Stimulated activated CD8-positive, alpha-beta memory T cell treated with anti-CD3 and anti-CD28 coated beads, Interleukin-7, amount 100 ng/mL, for 48 hours (primary cell): ENCODE measurements at regions not wholly inside any gene's neighbourhood (a gene's known extent, or its start where the extent isn't known, plus 50 kb on each side); places are given as distances from the start of the nearest gene placed in this dataset.

Source experiments
- DNase-seq, 2 donors: peaks; one replicate each; pipeline ENCODE4 v3.0.0-alpha.2; 2020; ENCODE audit warnings: low read depth in 1 of 2; ENCODE audit errors: extremely low read depth in 1 of 2

DNA sequence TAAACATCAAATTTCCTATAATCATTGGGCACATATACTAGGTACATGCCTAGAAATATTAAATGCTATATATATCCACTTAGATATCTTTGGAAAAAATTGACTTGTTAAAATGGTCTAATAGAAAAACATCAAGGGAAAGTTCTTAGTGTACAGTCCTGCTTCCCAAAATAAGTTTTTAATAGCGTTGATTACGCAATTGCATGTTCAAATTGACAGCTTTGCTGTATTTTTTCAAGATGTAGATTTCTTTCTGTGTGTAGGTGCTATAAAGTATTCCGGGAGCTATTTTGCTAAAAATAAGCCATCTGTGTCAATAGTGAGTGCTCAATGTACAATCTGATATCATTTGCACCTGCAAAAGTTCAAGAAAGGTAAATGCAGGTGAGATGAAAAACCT lies 463.9 kb upstream of the ATP2B1 start:
- no peak for DNase-seq

GRCh38 chr12:90170740-90171139 lies 462.1 kb upstream of the ATP2B1 start:
- no peak for DNase-seq

- no peak for DNase-seq
Measured at GRCh38 chr12:90167518-90168208, 459.0 kb upstream of the ATP2B1 start.

- no peak for DNase-seq
Measured at GRCh38 chr12:90166671-90167070, 458.0 kb upstream of the ATP2B1 start.

DNA sequence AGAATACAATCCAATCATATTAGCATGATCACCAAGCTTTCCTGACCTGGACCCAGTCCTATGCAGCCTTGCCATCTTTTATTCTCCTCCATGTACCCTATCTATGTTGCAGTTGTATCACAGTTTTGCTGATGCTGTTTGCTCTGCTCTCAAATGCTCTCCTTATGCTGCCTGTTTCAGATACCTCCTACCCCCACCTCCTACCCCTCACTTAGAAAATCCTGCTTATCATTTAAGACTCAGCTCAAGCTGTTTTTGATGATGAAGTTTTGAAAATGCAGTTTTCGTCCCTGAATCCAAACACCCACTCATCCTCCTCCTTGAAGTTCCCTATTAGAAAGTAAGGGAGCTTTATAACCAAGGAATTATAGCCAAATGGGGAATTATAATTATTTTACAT lies 457.4 kb upstream of the ATP2B1 start:
- DNase-seq: no peak

GRCh38 chr12:90163975-90164374 lies 455.3 kb upstream of the ATP2B1 start:
- no peak for DNase-seq

DNA sequence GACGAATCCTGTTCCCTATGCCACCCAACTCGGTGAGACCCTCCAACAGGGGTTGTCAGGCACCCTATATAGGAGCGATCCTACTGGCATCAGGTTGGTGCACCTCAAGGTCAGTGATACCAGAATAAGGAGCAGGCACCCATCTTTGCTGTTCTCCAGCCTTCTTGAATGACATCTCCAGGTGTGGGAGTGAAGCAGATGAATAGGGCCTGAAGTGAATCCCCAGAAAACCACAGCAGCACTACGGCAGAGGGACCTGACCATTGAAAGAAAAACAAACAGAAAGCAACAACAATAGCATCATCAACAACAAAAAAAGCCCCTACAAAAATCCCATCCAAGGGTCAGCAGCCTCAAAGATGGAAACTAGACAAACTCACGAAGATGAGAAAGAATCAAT lies 445.2 kb upstream of the ATP2B1 start:
- DNase-seq: no peak

DNA sequence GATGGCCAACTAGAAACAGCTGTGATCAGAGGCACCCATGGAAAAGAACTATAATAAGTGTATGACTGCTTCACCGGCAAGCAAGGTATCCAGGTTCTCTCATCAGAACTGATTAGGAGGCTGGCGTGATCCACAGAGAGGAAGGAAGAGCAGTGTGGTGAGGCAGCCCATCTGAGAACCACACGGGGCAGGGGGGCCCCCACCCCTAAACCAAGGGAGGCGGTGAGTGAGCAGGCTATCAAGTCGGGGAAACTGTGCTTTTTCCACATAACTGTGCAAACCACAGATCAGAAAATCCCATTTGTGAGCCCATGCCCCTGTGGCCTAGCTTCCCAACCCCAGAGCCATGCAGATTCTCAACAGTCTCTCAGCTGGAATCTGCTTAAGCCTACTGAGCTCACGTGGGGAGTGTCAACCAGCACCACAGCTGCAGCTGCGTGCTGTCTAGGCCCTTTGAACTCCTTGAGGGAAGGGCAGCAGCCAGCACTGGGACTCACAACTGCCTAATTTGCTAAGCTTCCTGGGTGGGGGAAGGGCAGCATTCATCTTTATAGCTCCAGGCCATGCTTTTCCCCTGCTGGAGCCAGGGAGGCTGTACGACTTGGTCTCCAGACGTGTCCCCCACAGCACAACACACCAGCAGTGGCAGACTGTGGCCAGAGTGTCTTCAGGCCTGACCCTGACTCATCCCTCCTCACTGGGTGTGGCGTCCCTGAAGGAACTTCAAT lies 444.4 kb upstream of the ATP2B1 start:
- DNase-seq: no peak

DNA sequence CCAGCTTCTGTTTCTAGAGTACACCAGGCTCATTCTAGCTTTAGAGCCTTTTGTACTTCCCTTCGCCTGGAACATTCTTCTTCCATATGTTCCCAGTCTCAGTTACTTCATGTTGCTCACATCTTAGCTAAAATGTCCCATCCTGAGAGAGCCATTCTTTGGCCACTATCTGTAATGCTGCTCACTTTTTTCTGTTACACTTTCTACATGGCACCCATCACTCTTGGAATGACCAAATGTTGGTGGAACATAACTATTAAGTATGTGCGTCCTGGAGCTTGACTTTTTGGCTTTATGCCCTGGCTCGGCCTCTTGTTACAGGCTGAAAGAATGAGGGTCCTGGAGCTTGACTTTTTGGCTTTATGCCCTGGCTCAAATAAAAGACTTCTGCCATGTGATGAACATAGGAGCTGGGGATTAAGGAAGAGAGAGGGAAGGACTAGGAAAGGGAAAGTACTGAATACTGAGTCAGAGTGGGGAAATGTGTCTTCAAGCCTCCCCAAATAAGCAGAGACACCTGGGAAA lies 442.9 kb upstream of the ATP2B1 start:
- DNase-seq: no peak

- no peak for DNase-seq
Measured at GRCh38 chr12:90149453-90149852, 440.8 kb upstream of the ATP2B1 start.

DNA sequence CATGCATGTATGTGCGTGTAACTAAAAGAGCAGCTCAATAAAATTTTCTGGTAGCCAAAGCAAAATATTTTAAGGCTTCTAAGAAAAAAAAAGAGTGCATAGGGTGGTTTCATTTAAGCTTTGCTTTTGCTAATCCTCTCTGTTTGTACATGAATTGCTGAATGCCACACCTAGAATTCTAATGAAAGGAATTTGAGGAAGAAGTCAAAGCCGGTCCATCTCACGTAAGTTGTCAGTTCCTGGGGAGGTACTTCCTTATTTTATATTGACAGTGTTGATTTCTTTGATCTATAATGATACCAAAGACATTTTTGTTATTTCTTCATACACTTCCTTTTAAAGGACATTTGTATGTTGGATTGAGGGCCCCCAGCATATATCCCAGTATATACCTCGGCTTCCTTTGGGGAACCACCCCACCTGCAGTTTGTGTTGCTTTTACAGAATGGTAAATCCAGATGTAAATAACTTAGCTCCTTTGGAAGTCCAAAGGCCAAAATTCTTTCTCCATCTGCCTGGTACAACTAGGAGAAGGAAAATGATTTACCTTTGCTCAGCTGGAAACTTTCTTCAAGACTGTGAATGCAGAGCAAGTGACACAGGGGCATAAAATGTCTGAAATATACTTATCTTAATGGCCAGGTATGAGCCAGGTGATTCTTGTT lies 420.9 kb upstream of the ATP2B1 start:
- DNase-seq: no peak

DNA sequence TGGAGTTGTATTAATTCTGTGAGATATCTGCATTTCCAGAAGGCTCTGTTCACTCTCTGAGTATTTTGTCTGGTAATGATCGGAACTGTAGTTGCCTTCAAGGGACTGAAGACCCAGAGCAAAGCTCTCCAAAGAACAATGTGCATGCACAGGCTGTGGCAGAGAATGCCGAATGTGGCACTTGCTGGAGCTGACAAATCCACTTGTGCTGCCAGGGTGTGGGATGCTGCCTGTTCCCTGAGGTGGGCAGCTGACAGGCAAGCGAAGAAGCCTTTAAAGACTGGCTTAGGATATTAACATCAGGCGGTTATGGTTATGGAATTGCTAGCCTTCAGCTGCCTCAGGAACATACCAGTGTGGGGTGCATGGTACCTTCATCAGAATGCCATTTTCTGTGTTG lies 419.9 kb upstream of the ATP2B1 start:
- DNase-seq: no peak

DNA sequence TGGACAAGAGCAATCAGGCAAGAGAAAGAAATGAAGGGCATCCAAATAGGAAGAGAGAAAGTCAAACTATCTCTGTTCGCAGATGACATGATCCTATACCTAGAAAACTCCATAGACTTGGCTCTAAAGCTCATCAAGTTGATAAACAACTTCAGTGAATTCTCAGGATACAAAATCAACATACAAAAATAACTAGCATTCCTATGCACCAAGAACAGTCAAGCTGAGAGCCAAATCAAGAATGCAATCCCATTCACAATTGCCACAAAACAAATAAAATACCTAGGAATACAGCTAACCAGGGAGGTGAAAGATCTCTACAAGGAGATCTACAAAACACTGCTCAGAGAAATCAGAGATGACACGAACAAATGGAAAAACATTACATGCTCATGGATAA lies 417.5 kb upstream of the ATP2B1 start:
- no peak for DNase-seq

DNA sequence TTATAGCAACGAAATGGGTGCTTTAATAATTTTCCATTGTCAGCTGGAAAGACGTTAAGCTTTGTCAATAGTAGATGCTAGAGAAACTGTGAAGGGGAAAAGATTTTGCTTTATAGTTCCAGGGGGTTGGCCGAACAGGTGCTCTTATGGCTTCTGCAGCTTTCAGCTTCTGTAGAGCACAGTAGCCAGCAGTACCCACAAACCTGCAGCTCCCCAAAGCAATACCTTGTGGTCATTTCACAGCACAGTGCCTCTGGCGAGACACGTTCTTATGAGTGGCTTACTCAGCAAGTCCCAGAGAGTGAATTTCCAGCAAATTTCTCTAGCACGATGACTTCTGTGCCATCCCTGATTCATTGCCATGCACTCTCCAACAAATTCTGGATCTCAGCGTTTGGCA lies 416.3 kb upstream of the ATP2B1 start:
- no peak for DNase-seq

GRCh38 chr12:90124289-90124688 lies 415.7 kb upstream of the ATP2B1 start:
- no peak for DNase-seq

- DNase-seq: no peak
Measured at GRCh38 chr12:90122681-90123080, 414.0 kb upstream of the ATP2B1 start.

GRCh38 chr12:90120627-90121026 lies 412.0 kb upstream of the ATP2B1 start:
- no peak for DNase-seq

- DNase-seq: no peak
Measured at GRCh38 chr12:90112666-90113065, 404.0 kb upstream of the ATP2B1 start.

GRCh38 chr12:90111791-90112580 lies 403.3 kb upstream of the ATP2B1 start:
- DNase-seq: no peak

- no peak for DNase-seq
Measured at GRCh38 chr12:90106568-90106967, 397.9 kb upstream of the ATP2B1 start.
